GM13976 (cell line): ENCODE measurements at regions not wholly inside any gene's neighbourhood (a gene's known extent, or its start where the extent isn't known, plus 50 kb on each side); places are given as distances from the start of the nearest gene placed in this dataset.

Source experiments
- DNase-seq: peaks from one replicate; pipeline ENCODE4 v3.0.0; 2012; ENCODE audit warnings: low spot score
- in situ Hi-C: fragments of 300-500 bp; cut with MboI; formaldehyde crosslinking; loops from one replicate; pipeline ENCODE4 v1.12.0; 2022; ENCODE audit warnings: low sequenced_read_pairs, mixed read lengths, inconsistent platforms; ENCODE audit not compliant: unreplicated experiment
- TF ChIP-seq, protein P1 (sequence below): IDR thresholded peaks from 2 replicates; pipeline ENCODE4 v1.5.1; 2012; ENCODE audit warnings: borderline replicate concordance, mild to moderate bottlenecking; ENCODE audit not compliant: insufficient read depth; ENCODE audit errors: extremely low read depth, missing control alignments, control extremely low read depth

DNA sequence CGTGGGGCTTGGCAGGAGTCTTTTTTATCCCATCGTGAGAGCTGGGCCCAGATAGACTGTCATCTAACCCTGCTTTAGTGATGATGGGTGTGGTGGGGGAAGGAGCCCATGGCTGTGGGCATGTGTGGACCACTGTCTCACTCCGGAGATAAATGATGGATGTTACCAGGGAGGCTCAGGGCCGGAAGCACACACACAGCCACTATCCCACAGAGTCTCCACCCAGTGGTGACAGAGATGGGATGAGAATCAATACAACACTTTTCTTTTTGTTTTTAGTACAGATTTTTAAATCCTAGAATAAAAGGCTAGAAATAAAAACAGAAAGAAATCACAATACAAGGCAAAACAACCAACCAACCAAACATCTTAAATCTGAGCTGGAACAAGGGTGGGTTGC, 233.4 kb downstream of the SOX11 start:
- in situ Hi-C loops = no loop called here
- TF ChIP-seq, protein P1, sequence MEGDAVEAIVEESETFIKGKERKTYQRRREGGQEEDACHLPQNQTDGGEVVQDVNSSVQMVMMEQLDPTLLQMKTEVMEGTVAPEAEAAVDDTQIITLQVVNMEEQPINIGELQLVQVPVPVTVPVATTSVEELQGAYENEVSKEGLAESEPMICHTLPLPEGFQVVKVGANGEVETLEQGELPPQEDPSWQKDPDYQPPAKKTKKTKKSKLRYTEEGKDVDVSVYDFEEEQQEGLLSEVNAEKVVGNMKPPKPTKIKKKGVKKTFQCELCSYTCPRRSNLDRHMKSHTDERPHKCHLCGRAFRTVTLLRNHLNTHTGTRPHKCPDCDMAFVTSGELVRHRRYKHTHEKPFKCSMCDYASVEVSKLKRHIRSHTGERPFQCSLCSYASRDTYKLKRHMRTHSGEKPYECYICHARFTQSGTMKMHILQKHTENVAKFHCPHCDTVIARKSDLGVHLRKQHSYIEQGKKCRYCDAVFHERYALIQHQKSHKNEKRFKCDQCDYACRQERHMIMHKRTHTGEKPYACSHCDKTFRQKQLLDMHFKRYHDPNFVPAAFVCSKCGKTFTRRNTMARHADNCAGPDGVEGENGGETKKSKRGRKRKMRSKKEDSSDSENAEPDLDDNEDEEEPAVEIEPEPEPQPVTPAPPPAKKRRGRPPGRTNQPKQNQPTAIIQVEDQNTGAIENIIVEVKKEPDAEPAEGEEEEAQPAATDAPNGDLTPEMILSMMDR = no peak
- no peak for DNase-seq

GRCh38 chr2:5926871-5927512, 234.8 kb downstream of the SOX11 start:
- DNase-seq = no peak
- in situ Hi-C loops = no loop called here
- TF ChIP-seq, protein P1 = no peak

DNA sequence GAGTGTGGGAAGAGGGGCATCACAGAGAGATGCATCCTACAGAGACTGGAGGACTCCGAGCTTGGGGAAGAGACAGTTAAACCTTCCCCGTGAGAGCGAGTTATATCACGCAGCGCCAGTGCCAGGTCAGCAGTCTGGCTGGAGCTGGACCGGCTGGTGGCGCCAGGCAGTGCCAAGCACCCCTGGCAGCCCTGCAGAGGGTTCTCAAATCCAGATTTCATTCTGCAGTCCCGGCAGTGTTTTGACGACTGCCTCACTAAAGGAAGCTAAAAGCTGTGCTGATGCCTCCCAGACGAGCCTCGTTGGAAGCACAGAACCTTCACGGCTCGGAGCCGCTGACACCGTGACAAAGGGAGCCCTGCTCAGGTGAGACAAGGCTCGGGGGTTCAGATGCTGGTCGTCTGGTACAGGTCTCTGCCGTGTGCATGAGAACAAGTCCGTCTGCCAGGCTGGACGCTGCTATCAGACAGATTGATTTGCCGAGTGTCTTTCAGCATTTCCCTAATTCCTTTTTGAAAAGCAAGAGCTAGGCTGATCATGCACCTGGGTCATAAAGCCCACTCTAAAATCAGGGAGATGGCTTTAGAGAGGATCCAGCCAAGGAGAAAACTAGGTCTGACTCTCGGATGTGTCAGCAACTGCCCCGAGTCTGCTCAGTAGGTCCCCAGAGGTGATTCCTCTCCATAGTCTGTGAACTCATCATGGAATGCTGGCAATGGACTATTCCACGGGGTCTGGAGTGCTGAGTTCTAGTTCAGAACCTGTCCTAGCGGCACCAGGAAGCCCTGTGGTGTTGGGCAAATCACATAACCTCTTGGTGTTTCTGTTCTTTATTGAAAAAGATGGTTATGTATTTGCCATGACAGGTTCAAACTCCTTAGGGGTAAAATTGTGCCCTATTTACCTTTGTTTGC, 240.6 kb downstream of the SOX11 start:
- no peak for DNase-seq
- TF ChIP-seq, protein P1 = no peak
- in situ Hi-C loops = no loop called here

GRCh38 chr2:5933669-5934068, 241.5 kb downstream of the SOX11 start:
- in situ Hi-C loops = no loop called here
- no peak for DNase-seq
- TF ChIP-seq, protein P1 = no peak

DNA sequence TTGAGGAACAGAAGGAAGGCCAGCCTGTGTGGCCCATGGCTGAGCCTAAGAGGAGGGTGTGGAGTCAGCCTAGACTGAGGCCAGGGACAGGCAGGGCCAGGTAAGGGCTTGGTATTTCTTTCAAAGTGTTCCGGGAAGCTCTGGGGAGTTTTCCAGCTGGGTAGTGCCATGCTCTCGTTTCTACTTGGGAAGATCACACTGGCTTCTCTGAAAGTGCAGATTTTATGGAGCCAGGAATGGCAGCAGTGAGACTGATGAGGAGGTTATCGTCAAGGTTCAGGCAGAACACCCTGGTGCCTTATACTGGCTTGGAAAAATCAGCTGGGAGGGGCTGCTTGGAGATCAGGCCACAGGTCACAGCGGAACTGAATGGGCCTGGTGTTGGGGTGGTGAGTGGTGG, 245.1 kb downstream of the SOX11 start:
- TF ChIP-seq, protein P1 = no peak
- DNase-seq = no peak
- in situ Hi-C loops = no loop called here

GRCh38 chr2:5937851-5938565, 245.8 kb downstream of the SOX11 start:
- TF ChIP-seq, protein P1 = no peak
- no peak for DNase-seq
- in situ Hi-C loops = no loop called here
